VCaP (cell line): ENCODE measurements at regions not wholly inside any gene's neighbourhood (a gene's known extent, or its start where the extent isn't known, plus 50 kb on each side); places are given as distances from the start of the nearest gene placed in this dataset.
A peak's percentile ranks its signal among the peaks of the same experiment; 100 is the strongest.

ENCODE experiments used
- H3K27ac ChIP-seq: fragments of 450-650 bp; 2 replicates; pipeline ENCODE4 v1.5.1; 2017
- TF ChIP-seq, protein P1 (sequence below): fragments of 450-650 bp; conservative IDR thresholded peaks from 2 replicates; pipeline ENCODE4 v1.5.1; 2017; ENCODE audit warnings: mild to moderate bottlenecking, moderate library complexity

GRCh38 chr13:69551193-69551592, 556.4 kb upstream of the ATXN8OS start:
- TF ChIP-seq, protein P1, sequence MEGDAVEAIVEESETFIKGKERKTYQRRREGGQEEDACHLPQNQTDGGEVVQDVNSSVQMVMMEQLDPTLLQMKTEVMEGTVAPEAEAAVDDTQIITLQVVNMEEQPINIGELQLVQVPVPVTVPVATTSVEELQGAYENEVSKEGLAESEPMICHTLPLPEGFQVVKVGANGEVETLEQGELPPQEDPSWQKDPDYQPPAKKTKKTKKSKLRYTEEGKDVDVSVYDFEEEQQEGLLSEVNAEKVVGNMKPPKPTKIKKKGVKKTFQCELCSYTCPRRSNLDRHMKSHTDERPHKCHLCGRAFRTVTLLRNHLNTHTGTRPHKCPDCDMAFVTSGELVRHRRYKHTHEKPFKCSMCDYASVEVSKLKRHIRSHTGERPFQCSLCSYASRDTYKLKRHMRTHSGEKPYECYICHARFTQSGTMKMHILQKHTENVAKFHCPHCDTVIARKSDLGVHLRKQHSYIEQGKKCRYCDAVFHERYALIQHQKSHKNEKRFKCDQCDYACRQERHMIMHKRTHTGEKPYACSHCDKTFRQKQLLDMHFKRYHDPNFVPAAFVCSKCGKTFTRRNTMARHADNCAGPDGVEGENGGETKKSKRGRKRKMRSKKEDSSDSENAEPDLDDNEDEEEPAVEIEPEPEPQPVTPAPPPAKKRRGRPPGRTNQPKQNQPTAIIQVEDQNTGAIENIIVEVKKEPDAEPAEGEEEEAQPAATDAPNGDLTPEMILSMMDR: no peak
- no peak overlapping the region for H3K27ac ChIP-seq

GRCh38 chr13:69547780-69548179, 559.8 kb upstream of the ATXN8OS start:
- no peak overlapping the region for H3K27ac ChIP-seq
- TF ChIP-seq, protein P1: no peak

DNA sequence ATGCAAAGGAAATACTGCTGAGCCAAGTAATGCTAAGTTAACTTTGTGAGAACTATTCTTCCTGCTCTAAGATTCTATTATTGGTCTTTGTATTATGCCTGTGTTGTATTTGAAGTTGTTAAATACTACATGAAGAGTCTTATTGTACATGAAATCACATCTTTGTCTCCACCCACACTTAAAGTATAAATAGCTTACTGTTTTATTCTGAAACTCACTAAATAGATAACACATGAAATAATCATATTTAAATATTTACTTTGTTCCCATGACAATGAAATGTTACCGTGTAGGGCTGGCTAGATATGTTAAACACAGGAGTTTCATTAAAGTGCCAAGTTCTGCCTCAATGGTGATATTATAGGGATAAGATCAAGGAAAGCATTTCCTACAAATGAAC, 562.1 kb upstream of the ATXN8OS start:
- TF ChIP-seq, protein P1: no peak
- no peak overlapping the region for H3K27ac ChIP-seq

DNA sequence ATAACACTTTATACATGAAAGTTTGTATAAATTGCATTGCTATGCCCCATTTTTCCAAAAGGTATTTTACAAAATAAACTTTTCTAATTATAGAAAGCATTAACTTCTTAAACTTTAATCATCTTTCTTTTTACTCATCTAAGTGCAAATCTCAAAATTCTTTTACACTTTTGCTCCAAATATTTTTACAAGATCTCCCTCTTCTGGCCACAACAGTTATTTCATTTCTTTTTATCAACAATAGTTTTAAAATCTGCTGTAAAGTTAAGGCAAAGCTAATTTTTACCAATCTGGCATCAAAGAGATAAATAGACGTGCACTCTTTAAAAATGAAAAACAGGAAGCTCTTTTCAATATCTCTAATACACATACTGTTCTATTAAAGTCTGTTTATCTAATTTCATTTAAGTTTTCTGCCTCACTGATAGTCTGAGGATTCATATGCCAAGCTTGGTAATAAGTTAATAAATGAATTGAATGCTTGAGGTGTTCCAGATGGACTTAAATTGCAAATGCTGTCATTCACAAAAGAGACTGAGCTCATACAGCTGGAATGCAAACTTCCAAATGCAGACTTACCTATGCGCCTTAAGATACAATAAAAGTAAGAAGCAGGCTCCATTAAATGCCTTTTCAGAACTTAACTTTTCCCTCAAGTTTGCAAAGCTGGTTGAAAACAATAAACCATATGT, 583.0 kb upstream of the ATXN8OS start:
- H3K27ac ChIP-seq: no peak overlapping the region
- TF ChIP-seq, protein P1: peak; percentile 32

- no peak overlapping the region for H3K27ac ChIP-seq
Measured at GRCh38 chr13:69496981-69497380, 610.6 kb upstream of the ATXN8OS start.

GRCh38 chr13:69495096-69495495, 612.5 kb upstream of the ATXN8OS start:
- H3K27ac ChIP-seq: no peak overlapping the region
- TF ChIP-seq, protein P1: no peak

More at GRCh38 chr13:69496981-69497380, 610.6 kb upstream of the ATXN8OS start:
- TF ChIP-seq, protein P1: no peak

- TF ChIP-seq, protein P1: no peak
- no peak overlapping the region for H3K27ac ChIP-seq
Measured at GRCh38 chr13:69487576-69487975, 620.0 kb upstream of the ATXN8OS start.
